ENCODE measurements at regions not wholly inside any gene's neighbourhood (a gene's known extent, or its start where the extent isn't known, plus 50 kb on each side); places are given as distances from the start of the nearest gene placed in this dataset.

DNA sequence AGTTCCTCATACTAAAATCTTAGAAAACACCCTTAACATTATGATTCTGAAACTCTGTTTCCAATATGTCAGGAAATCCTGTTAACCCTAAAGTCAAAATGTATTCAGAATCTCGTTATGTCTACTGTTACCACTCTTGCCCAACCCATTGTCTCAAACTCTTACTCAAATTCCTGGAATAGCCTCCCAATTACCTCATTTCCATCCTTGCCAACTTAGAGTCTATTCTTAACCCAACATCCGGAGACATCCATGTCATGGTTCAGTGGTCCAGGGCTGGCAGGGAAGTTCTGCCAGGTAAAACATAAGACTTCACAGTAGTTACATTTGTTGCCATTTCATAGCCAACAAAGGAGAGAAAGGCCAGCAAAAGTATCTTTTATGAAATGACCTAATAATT lies 593.9 kb downstream of the PYDC2 start:
- intact Hi-C loops (cut with DNase I; ENCODE audit: low total_unique reads) (no loop called here), in situ Hi-C loops (cut with MboI; ENCODE audit: low sequenced_read_pairs in 4 of 4) (no loop called here)

DNA sequence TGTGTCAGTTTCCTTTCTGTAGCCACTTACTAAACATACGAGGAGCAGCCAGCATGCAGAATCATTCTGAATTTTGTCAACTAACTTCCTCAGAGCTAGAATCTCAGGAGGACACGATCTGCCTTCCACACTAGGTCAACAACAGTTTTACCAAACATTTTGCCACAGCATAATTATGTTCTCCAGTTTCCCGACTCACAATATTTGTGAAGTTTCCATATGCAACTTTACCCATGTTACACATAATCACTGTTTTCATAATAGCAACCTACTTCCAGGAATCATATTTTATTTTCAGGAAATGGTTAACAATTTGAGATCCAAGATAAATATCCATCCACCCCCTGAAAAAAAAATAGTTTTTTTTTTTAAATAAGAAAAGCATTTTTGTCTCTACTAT lies 595.0 kb downstream of the PYDC2 start:
- intact Hi-C loops (cut with DNase I; ENCODE audit: low total_unique reads) (no loop called here), in situ Hi-C loops (cut with MboI; ENCODE audit: low sequenced_read_pairs in 4 of 4) (no loop called here)
- no peak for DNase-seq
- TF ChIP-seq, protein P1, sequence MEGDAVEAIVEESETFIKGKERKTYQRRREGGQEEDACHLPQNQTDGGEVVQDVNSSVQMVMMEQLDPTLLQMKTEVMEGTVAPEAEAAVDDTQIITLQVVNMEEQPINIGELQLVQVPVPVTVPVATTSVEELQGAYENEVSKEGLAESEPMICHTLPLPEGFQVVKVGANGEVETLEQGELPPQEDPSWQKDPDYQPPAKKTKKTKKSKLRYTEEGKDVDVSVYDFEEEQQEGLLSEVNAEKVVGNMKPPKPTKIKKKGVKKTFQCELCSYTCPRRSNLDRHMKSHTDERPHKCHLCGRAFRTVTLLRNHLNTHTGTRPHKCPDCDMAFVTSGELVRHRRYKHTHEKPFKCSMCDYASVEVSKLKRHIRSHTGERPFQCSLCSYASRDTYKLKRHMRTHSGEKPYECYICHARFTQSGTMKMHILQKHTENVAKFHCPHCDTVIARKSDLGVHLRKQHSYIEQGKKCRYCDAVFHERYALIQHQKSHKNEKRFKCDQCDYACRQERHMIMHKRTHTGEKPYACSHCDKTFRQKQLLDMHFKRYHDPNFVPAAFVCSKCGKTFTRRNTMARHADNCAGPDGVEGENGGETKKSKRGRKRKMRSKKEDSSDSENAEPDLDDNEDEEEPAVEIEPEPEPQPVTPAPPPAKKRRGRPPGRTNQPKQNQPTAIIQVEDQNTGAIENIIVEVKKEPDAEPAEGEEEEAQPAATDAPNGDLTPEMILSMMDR (IDR thresholded peaks at IDR 0.05 in 4 of 5, conservative IDR thresholded peaks at IDR 0.05 in 1 of 5) = no peak
- no peak for TF ChIP-seq POLR2A (IDR thresholded peaks at IDR 0.05)
- Histone ChIP-seq H3K9me3 (no peaks in the 10 kb centered on the region), H3K4me1 (no peaks in the 10 kb centered on the region), H3K27ac (no peak overlapping the region), H3K27me3 (no peaks in the 10 kb centered on the region), H3K4me3 (no peak overlapping the region), H3K36me3 (no peaks in the 10 kb centered on the region)
- no peak for ATAC-seq

More for the DNA sequence above, 593.9 kb downstream of the PYDC2 start:
- no peak for ATAC-seq
- Histone ChIP-seq H3K9me3 (no peaks in the 10 kb centered on the region), H3K27ac (no peak overlapping the region), H3K4me1 (no peaks in the 10 kb centered on the region), H3K4me3 (no peak overlapping the region), H3K36me3 (no peaks in the 10 kb centered on the region), H3K27me3 (no peaks in the 10 kb centered on the region)
- DNase-seq = no peak
- TF ChIP-seq POLR2A (IDR thresholded peaks at IDR 0.05) = no peak
- TF ChIP-seq, protein P1 (IDR thresholded peaks at IDR 0.05 in 4 of 5, conservative IDR thresholded peaks at IDR 0.05 in 1 of 5) = no peak

GRCh38 chr3:192057261-192057660 lies 596.3 kb downstream of the PYDC2 start:
- TF ChIP-seq POLR2A (IDR thresholded peaks at IDR 0.05) = no peak
- TF ChIP-seq, protein P1 (IDR thresholded peaks at IDR 0.05 in 4 of 5, conservative IDR thresholded peaks at IDR 0.05 in 1 of 5) = no peak
- H3K27ac ChIP-seq = no peak overlapping the region
- in situ Hi-C loops (cut with MboI; ENCODE audit: low sequenced_read_pairs in 4 of 4) = no loop called here
- no peak overlapping the region for H3K4me3 ChIP-seq
- H3K9me3 ChIP-seq = no peaks in the 10 kb centered on the region
- H3K27me3 ChIP-seq = no peaks in the 10 kb centered on the region
- no peaks in the 10 kb centered on the region for H3K4me1 ChIP-seq
- H3K36me3 ChIP-seq = no peaks in the 10 kb centered on the region
- ATAC-seq (no peak), DNase-seq (no peak)
- intact Hi-C loops (cut with DNase I; ENCODE audit: low total_unique reads) = no loop called here

GRCh38 chr3:192060160-192060781 lies 599.3 kb downstream of the PYDC2 start:
- Histone ChIP-seq H3K27me3 (no peaks in the 10 kb centered on the region), H3K4me1 (no peaks in the 10 kb centered on the region), H3K36me3 (no peaks in the 10 kb centered on the region), H3K4me3 (no peak overlapping the region), H3K27ac (no peak overlapping the region), H3K9me3 (no peaks in the 10 kb centered on the region)
- DNase-seq = no peak
- intact Hi-C loops (cut with DNase I; ENCODE audit: low total_unique reads) (no loop called here), in situ Hi-C loops (cut with MboI; ENCODE audit: low sequenced_read_pairs in 4 of 4) (no loop called here)
- no peak for TF ChIP-seq POLR2A (IDR thresholded peaks at IDR 0.05)
- TF ChIP-seq, protein P1 (IDR thresholded peaks at IDR 0.05 in 4 of 5, conservative IDR thresholded peaks at IDR 0.05 in 1 of 5) = no peak
- no peak for ATAC-seq

GRCh38 chr3:192061426-192061825 lies 600.5 kb downstream of the PYDC2 start:
- Histone ChIP-seq H3K4me1 (no peaks in the 10 kb centered on the region), H3K27me3 (no peaks in the 10 kb centered on the region), H3K9me3 (no peaks in the 10 kb centered on the region), H3K27ac (no peak overlapping the region), H3K36me3 (no peaks in the 10 kb centered on the region), H3K4me3 (no peak overlapping the region)
- TF ChIP-seq, protein P1 (IDR thresholded peaks at IDR 0.05 in 4 of 5, conservative IDR thresholded peaks at IDR 0.05 in 1 of 5) = no peak
- no peak for TF ChIP-seq POLR2A (IDR thresholded peaks at IDR 0.05)
- DNase-seq = no peak
- in situ Hi-C loops (cut with MboI; ENCODE audit: low sequenced_read_pairs in 4 of 4) = no loop called here
- no peak for ATAC-seq
- intact Hi-C loops (cut with DNase I; ENCODE audit: low total_unique reads) = no loop called here

All from gastrocnemius medialis (tissue), 4 donors.